GM23338 (cell line): ENCODE measurements at regions not wholly inside any gene's neighbourhood (a gene's known extent, or its start where the extent isn't known, plus 50 kb on each side); places are given as distances from the start of the nearest gene placed in this dataset.

ENCODE experiments used
- ATAC-seq: fragments of 200-7000 bp; cut with Tn5 transposase; 3 replicates; pipeline ENCODE4 v1.9.1; 2020
- DNase-seq: peaks from one replicate; pipeline ENCODE4 v3.0.0-alpha.2; 2015; ENCODE audit warnings: low spot score
- H2AFZ ChIP-seq: fragments of 200-600 bp; sonication (generic); 2 replicates; pipeline ENCODE4 v1.8.0; 2016; ENCODE audit warnings: antibody characterized with exemption, mild to moderate bottlenecking, moderate library complexity
- H3F3A ChIP-seq: fragments of 200-600 bp; sonication (generic); replicated peaks from 2 replicates; pipeline ENCODE4 v1.8.0; 2017; ENCODE audit warnings: antibody characterized with exemption, mixed run types, low read depth
- H3K27ac ChIP-seq: fragments of 200-600 bp; sonication (generic); 2 replicates; pipeline ENCODE4 v1.6.1; 2016; ENCODE audit warnings: low read depth
- H3K27me3 ChIP-seq: fragments of 200-600 bp; sonication (generic); 2 replicates; pipeline ENCODE4 v1.8.0; 2016; ENCODE audit warnings: mild to moderate bottlenecking, mixed run types, moderate library complexity; ENCODE audit not compliant: insufficient read depth
- H3K36me3 ChIP-seq: fragments of 200-600 bp; sonication (generic); 2 replicates; pipeline ENCODE4 v1.8.0; 2016; ENCODE audit warnings: mild to moderate bottlenecking; ENCODE audit not compliant: insufficient read depth
- H3K4me1 ChIP-seq: fragments of 200-600 bp; sonication (generic); 2 replicates; pipeline ENCODE4 v1.8.0; 2016; ENCODE audit warnings: mild to moderate bottlenecking, moderate library complexity; ENCODE audit not compliant: insufficient read depth
- H3K4me2 ChIP-seq: fragments of 200-600 bp; sonication (generic); 2 replicates; pipeline ENCODE4 v1.7.1; 2017; ENCODE audit warnings: mixed run types
- H3K4me3 ChIP-seq: fragments of 200-600 bp; sonication (generic); 2 replicates; pipeline ENCODE4 v1.6.1; 2016; ENCODE audit warnings: mixed run types
- H3K79me2 ChIP-seq: fragments of 200-600 bp; sonication (generic); replicated peaks from 2 replicates; pipeline ENCODE4 v1.8.0; 2017; ENCODE audit warnings: mild to moderate bottlenecking; ENCODE audit not compliant: insufficient read depth
- H3K9me2 ChIP-seq: fragments of 200-600 bp; sonication (generic); 2 replicates; pipeline ENCODE4 v1.8.0; 2017; ENCODE audit not compliant: insufficient read depth
- H4K20me1 ChIP-seq: fragments of 200-600 bp; sonication (generic); replicated peaks from 2 replicates; pipeline ENCODE4 v1.8.0; 2017; ENCODE audit warnings: mild to moderate bottlenecking; ENCODE audit not compliant: insufficient read depth
- H3K27ac Mint-ChIP-seq: 2 replicates; pipeline ENCODE4 v1.8.0; 2020; ENCODE audit warnings: inconsistent platforms, mild to moderate bottlenecking, moderate library complexity, mixed read lengths
- H3K27me3 Mint-ChIP-seq: 3 replicates; pipeline ENCODE4 v1.8.0; 2022; ENCODE audit warnings: low read depth, mild to moderate bottlenecking, moderate library complexity, mixed read lengths, inconsistent platforms; ENCODE audit not compliant: insufficient read depth, poor library complexity
- H3K36me3 Mint-ChIP-seq: 3 replicates; pipeline ENCODE4 v1.8.0; 2021; ENCODE audit warnings: low read depth, mild to moderate bottlenecking, inconsistent platforms, moderate library complexity, mixed read lengths
- H3K4me1 Mint-ChIP-seq: 3 replicates; pipeline ENCODE4 v1.8.0; 2020; ENCODE audit warnings: mild to moderate bottlenecking, inconsistent platforms, mixed read lengths
- H3K4me3 Mint-ChIP-seq: 3 replicates; pipeline ENCODE4 v1.8.0; 2021; ENCODE audit warnings: moderate library complexity, mild to moderate bottlenecking, inconsistent platforms, mixed read lengths
- H3K9me3 Mint-ChIP-seq: 3 replicates; pipeline ENCODE4 v1.8.0; 2020; ENCODE audit warnings: moderate library complexity, mild to moderate bottlenecking, inconsistent platforms, mixed read lengths
- CREB1 ChIP-seq: fragments of 250-450 bp; sonication (Bioruptor Pico); IDR thresholded peaks from 2 replicates; pipeline ENCODE4 v1.5.0; 2020; ENCODE audit warnings: low read depth, mild to moderate bottlenecking, moderate library complexity
- CTCF ChIP-seq, 2 experiments: fragments of 200-600 bp in 1 of 2; sonication (generic) in 1 of 2; conservative IDR thresholded peaks; 2 replicates each; pipeline versions ENCODE4 v1.5.1 to v1.6.1; 2016 to 2017; ENCODE audit warnings: antibody characterized with exemption in 2 of 2, low read depth in 2 of 2, mild to moderate bottlenecking in 2 of 2, moderate library complexity in 1 of 2
- EZH2 ChIP-seq: fragments of 200-600 bp; sonication (generic); IDR thresholded peaks from one replicate; pipeline ENCODE4 v1.8.0; 2017; ENCODE audit warnings: antibody characterized with exemption, mild to moderate bottlenecking, low read depth; ENCODE audit not compliant: unreplicated experiment
- EZH2phosphoT487 ChIP-seq: fragments of 200-600 bp; sonication (generic); IDR thresholded peaks from one replicate; pipeline ENCODE4 v1.8.1; 2018; ENCODE audit warnings: antibody characterized with exemption; ENCODE audit not compliant: unreplicated experiment
- NANOG ChIP-seq: IDR thresholded peaks from 2 replicates; pipeline ENCODE4 v1.6.1; 2016; ENCODE audit warnings: antibody characterized with exemption, borderline replicate concordance
- POLR2AphosphoS5 ChIP-seq: IDR thresholded peaks from 2 replicates; pipeline ENCODE4 v1.6.1; 2016; ENCODE audit warnings: antibody characterized with exemption, low read depth
- REST ChIP-seq: IDR thresholded peaks from one replicate; pipeline ENCODE4 v1.6.1; 2018; ENCODE audit warnings: antibody characterized with exemption; ENCODE audit not compliant: unreplicated experiment
- STAT1 ChIP-seq: IDR thresholded peaks from one replicate; pipeline ENCODE4 v1.6.1; 2016; ENCODE audit warnings: antibody characterized with exemption; ENCODE audit not compliant: unreplicated experiment
- ZNF114 ChIP-seq: fragments of 250-450 bp; sonication (Bioruptor Pico); IDR thresholded peaks from 2 replicates; pipeline ENCODE4 v1.5.0; 2020; ENCODE audit warnings: mild to moderate bottlenecking, moderate library complexity
- ZNF462 ChIP-seq: fragments of 250-450 bp; sonication (Bioruptor Pico); IDR thresholded peaks from 2 replicates; pipeline ENCODE4 v1.5.0; 2020; ENCODE audit warnings: mild to moderate bottlenecking, moderate library complexity

- no peak for TF ChIP-seq CTCF (conservative IDR thresholded peaks at IDR 0.05; ENCODE audit: low read depth in 2 of 2)
- TF ChIP-seq STAT1, result no peak
- no peak for TF ChIP-seq REST
- no peak for TF ChIP-seq NANOG
These were observed 119.2 kb downstream of the TSEN15 start (continued) for GRCh38 chr1:184170719-184171118.

- Histone ChIP-seq H3K27ac (no peak overlapping the region), H3K27me3 (no peaks in the 10 kb centered on the region), H3F3A (no peaks in the 10 kb centered on the region), H3K4me3 (no peak overlapping the region), H3K9me2 (peaks cover 3% of the 10 kb centered on the region; the same call in 1 of the 2 replicates), H3K4me1 (no peaks in the 10 kb centered on the region), H3K36me3 (no peaks in the 10 kb centered on the region), H3K4me2 (no peak overlapping the region), H3K79me2 (no peaks in the 10 kb centered on the region), H2AFZ (peak overlapping the region; percentile 52; the same call in 1 of the 2 replicates), H4K20me1 (no peaks in the 10 kb centered on the region)
- Mint-ChIP-seq H3K4me3 (no peak overlapping the region), H3K36me3 (no peaks in the 10 kb centered on the region), H3K4me1 (no peaks in the 10 kb centered on the region), H3K27ac (no peak overlapping the region), H3K9me3 (no peaks in the 10 kb centered on the region), H3K27me3 (peaks cover 2% of the 10 kb centered on the region)
- no peak for DNase-seq
- ATAC-seq, result no peak
- TF ChIP-seq STAT1, result no peak
- no peak for TF ChIP-seq ZNF462 (CRISPR knock-in tag)
- no peak for TF ChIP-seq EZH2
- no peak for TF ChIP-seq CREB1 (CRISPR knock-in tag)
- TF ChIP-seq EZH2phosphoT487, result no peak
- no peak for TF ChIP-seq ZNF114 (CRISPR knock-in tag)
- TF ChIP-seq POLR2AphosphoS5, result no peak
- no peak for TF ChIP-seq CTCF (conservative IDR thresholded peaks at IDR 0.05; ENCODE audit: low read depth in 2 of 2)
These were observed 124.5 kb downstream of the TSEN15 start for GRCh38 chr1:184176058-184176457.
